HepG2 (cell line): ENCODE measurements at regions not wholly inside any gene's neighbourhood (a gene's known extent, or its start where the extent isn't known, plus 50 kb on each side); places are given as distances from the start of the nearest gene placed in this dataset.

Experiments used
- MEIS1 ChIP-seq: sonication (generic); formaldehyde crosslinking; IDR thresholded peaks from 2 replicates; pipeline ENCODE4 v1.9.0; 2021; ENCODE audit warnings: mild to moderate bottlenecking, missing genetic modification reagents, moderate library complexity, borderline replicate concordance
- TF ChIP-seq, protein P1 (sequence below): sonication (generic); formaldehyde crosslinking; IDR thresholded peaks from 2 replicates; pipeline ENCODE4 v1.5.0; 2020; ENCODE audit warnings: mild to moderate bottlenecking, missing genetic modification reagents, moderate library complexity

DNA sequence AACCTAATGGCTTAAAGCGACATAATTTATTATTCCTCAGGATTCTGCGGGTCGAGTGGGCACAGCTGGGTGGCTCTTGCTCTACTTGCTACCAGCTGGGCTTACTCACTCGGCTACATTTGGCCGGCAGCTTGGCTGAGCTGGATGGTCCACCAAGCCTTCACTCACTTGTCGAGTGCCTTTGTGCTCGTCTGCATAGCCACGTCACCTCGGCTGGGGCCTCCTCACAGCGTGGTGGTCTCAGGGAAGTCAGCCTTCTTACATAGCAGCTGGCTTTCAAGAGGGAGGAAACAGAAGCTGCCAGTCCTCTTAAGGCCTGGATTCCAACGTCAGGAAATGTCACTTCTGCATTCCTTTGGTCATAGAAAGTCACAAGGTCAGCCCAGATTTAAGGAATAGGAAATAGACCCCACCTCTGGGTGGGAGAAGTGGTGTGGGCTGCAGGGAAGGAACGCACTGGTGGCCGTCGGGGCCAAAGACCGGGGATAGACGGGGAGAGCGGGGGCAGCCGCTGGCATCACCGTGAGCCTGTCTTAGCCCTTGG lies 75.1 kb upstream of the RUFY1 start:
- TF ChIP-seq, protein P1, sequence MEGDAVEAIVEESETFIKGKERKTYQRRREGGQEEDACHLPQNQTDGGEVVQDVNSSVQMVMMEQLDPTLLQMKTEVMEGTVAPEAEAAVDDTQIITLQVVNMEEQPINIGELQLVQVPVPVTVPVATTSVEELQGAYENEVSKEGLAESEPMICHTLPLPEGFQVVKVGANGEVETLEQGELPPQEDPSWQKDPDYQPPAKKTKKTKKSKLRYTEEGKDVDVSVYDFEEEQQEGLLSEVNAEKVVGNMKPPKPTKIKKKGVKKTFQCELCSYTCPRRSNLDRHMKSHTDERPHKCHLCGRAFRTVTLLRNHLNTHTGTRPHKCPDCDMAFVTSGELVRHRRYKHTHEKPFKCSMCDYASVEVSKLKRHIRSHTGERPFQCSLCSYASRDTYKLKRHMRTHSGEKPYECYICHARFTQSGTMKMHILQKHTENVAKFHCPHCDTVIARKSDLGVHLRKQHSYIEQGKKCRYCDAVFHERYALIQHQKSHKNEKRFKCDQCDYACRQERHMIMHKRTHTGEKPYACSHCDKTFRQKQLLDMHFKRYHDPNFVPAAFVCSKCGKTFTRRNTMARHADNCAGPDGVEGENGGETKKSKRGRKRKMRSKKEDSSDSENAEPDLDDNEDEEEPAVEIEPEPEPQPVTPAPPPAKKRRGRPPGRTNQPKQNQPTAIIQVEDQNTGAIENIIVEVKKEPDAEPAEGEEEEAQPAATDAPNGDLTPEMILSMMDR (CRISPR knock-in tag): no peak
- TF ChIP-seq MEIS1 (CRISPR knock-in tag): no peak
